ENCODE measurements at regions not wholly inside any gene's neighbourhood (a gene's known extent, or its start where the extent isn't known, plus 50 kb on each side); places are given as distances from the start of the nearest gene placed in this dataset.
A peak's percentile ranks its signal among the peaks of the same experiment; 100 is the strongest.

- Histone ChIP-seq H3K4me1 (ENCODE audit: control insufficient read depth, insufficient read depth, low read length, poor library complexity, severe bottlenecking) (no peaks in the 10 kb centered on the region), H3K36me3 (ENCODE audit: control insufficient read depth, insufficient read depth, low read length) (no peaks in the 10 kb centered on the region), H3K27me3 (replicated peaks; ENCODE audit: control insufficient read depth, insufficient read depth, low read length, poor library complexity, severe bottlenecking) (no peaks in the 10 kb centered on the region), H3K9me3 (ENCODE audit: control insufficient read depth, low read length) (peaks cover 6% of the 10 kb centered on the region), H3K27ac (ENCODE audit: insufficient read depth, low read length, poor library complexity, severe bottlenecking) (no peak overlapping the region), H3K4me3 (ENCODE audit: insufficient read depth, low read depth, low read length, poor library complexity, severe bottlenecking) (no peak overlapping the region)
- peak; percentile 7 to 9 (median 8) for DNase-seq
These were observed 229.8 kb downstream of the MAF start for GRCh38 chr16:79370736-79371135.

GRCh38 chr16:79369796-79370195, 230.7 kb downstream of the MAF start:
- no peak overlapping the region for H3K27ac ChIP-seq (ENCODE audit: insufficient read depth, low read length, poor library complexity, severe bottlenecking)
- H3K36me3 ChIP-seq (ENCODE audit: control insufficient read depth, insufficient read depth, low read length): no peaks in the 10 kb centered on the region
- peaks cover 6% of the 10 kb centered on the region for H3K9me3 ChIP-seq (ENCODE audit: control insufficient read depth, low read length)
- no peak for DNase-seq
- no peak overlapping the region for H3K4me3 ChIP-seq (ENCODE audit: insufficient read depth, low read depth, low read length, poor library complexity, severe bottlenecking)
- no peaks in the 10 kb centered on the region for H3K27me3 ChIP-seq (replicated peaks; ENCODE audit: control insufficient read depth, insufficient read depth, low read length, poor library complexity, severe bottlenecking)
- no peaks in the 10 kb centered on the region for H3K4me1 ChIP-seq (ENCODE audit: control insufficient read depth, insufficient read depth, low read length, poor library complexity, severe bottlenecking)

- Histone ChIP-seq H3K4me1 (ENCODE audit: control insufficient read depth, insufficient read depth, low read length, poor library complexity, severe bottlenecking) (no peaks in the 10 kb centered on the region), H3K36me3 (ENCODE audit: control insufficient read depth, insufficient read depth, low read length) (no peaks in the 10 kb centered on the region), H3K9me3 (ENCODE audit: control insufficient read depth, low read length) (peaks cover 6% of the 10 kb centered on the region), H3K4me3 (ENCODE audit: insufficient read depth, low read depth, low read length, poor library complexity, severe bottlenecking) (no peak overlapping the region), H3K27ac (ENCODE audit: insufficient read depth, low read length, poor library complexity, severe bottlenecking) (no peak overlapping the region), H3K27me3 (replicated peaks; ENCODE audit: control insufficient read depth, insufficient read depth, low read length, poor library complexity, severe bottlenecking) (no peaks in the 10 kb centered on the region)
- DNase-seq: no peak
These were observed 232.7 kb downstream of the MAF start for GRCh38 chr16:79367822-79368221.

- no peak overlapping the region for H3K4me3 ChIP-seq (ENCODE audit: insufficient read depth, low read depth, low read length, poor library complexity, severe bottlenecking)
- no peak for DNase-seq
- peaks cover 6% of the 10 kb centered on the region for H3K9me3 ChIP-seq (ENCODE audit: control insufficient read depth, low read length)
- H3K27ac ChIP-seq (ENCODE audit: insufficient read depth, low read length, poor library complexity, severe bottlenecking): no peak overlapping the region
- no peaks in the 10 kb centered on the region for H3K27me3 ChIP-seq (replicated peaks; ENCODE audit: control insufficient read depth, insufficient read depth, low read length, poor library complexity, severe bottlenecking)
- H3K36me3 ChIP-seq (ENCODE audit: control insufficient read depth, insufficient read depth, low read length): no peaks in the 10 kb centered on the region
- H3K4me1 ChIP-seq (ENCODE audit: control insufficient read depth, insufficient read depth, low read length, poor library complexity, severe bottlenecking): no peaks in the 10 kb centered on the region
These were observed 233.9 kb downstream of the MAF start for GRCh38 chr16:79366635-79367034.

- no peaks in the 10 kb centered on the region for H3K4me1 ChIP-seq (ENCODE audit: control insufficient read depth, insufficient read depth, low read length, poor library complexity, severe bottlenecking)
- no peaks in the 10 kb centered on the region for H3K36me3 ChIP-seq (ENCODE audit: control insufficient read depth, insufficient read depth, low read length)
- no peaks in the 10 kb centered on the region for H3K9me3 ChIP-seq (ENCODE audit: control insufficient read depth, low read length)
- no peak for DNase-seq
- H3K27me3 ChIP-seq (replicated peaks; ENCODE audit: control insufficient read depth, insufficient read depth, low read length, poor library complexity, severe bottlenecking): no peaks in the 10 kb centered on the region
- H3K27ac ChIP-seq (ENCODE audit: insufficient read depth, low read length, poor library complexity, severe bottlenecking): no peak overlapping the region
- no peak overlapping the region for H3K4me3 ChIP-seq (ENCODE audit: insufficient read depth, low read depth, low read length, poor library complexity, severe bottlenecking)
These were observed 234.8 kb downstream of the MAF start for GRCh38 chr16:79365702-79366101.

GRCh38 chr16:79363484-79363883, 237.1 kb downstream of the MAF start:
- Histone ChIP-seq H3K27ac (ENCODE audit: insufficient read depth, low read length, poor library complexity, severe bottlenecking) (no peak overlapping the region), H3K4me3 (ENCODE audit: insufficient read depth, low read depth, low read length, poor library complexity, severe bottlenecking) (no peak overlapping the region), H3K36me3 (ENCODE audit: control insufficient read depth, insufficient read depth, low read length) (no peaks in the 10 kb centered on the region), H3K27me3 (replicated peaks; ENCODE audit: control insufficient read depth, insufficient read depth, low read length, poor library complexity, severe bottlenecking) (no peaks in the 10 kb centered on the region), H3K9me3 (ENCODE audit: control insufficient read depth, low read length) (no peaks in the 10 kb centered on the region), H3K4me1 (ENCODE audit: control insufficient read depth, insufficient read depth, low read length, poor library complexity, severe bottlenecking) (peaks cover 4% of the 10 kb centered on the region)
- DNase-seq: no peak

- H3K4me1 ChIP-seq (ENCODE audit: control insufficient read depth, insufficient read depth, low read length, poor library complexity, severe bottlenecking): peaks cover 4% of the 10 kb centered on the region
- no peak overlapping the region for H3K27ac ChIP-seq (ENCODE audit: insufficient read depth, low read length, poor library complexity, severe bottlenecking)
- DNase-seq: no peak
- H3K4me3 ChIP-seq (ENCODE audit: insufficient read depth, low read depth, low read length, poor library complexity, severe bottlenecking): no peak overlapping the region
- H3K9me3 ChIP-seq (ENCODE audit: control insufficient read depth, low read length): no peaks in the 10 kb centered on the region
- no peaks in the 10 kb centered on the region for H3K36me3 ChIP-seq (ENCODE audit: control insufficient read depth, insufficient read depth, low read length)
- H3K27me3 ChIP-seq (replicated peaks; ENCODE audit: control insufficient read depth, insufficient read depth, low read length, poor library complexity, severe bottlenecking): no peaks in the 10 kb centered on the region
These were observed 237.5 kb downstream of the MAF start for GRCh38 chr16:79363035-79363434.

- Histone ChIP-seq H3K4me3 (ENCODE audit: insufficient read depth, low read depth, low read length, poor library complexity, severe bottlenecking) (no peak overlapping the region), H3K4me1 (ENCODE audit: control insufficient read depth, insufficient read depth, low read length, poor library complexity, severe bottlenecking) (peaks cover 4% of the 10 kb centered on the region), H3K36me3 (ENCODE audit: control insufficient read depth, insufficient read depth, low read length) (no peaks in the 10 kb centered on the region), H3K27ac (ENCODE audit: insufficient read depth, low read length, poor library complexity, severe bottlenecking) (no peak overlapping the region), H3K9me3 (ENCODE audit: control insufficient read depth, low read length) (no peaks in the 10 kb centered on the region), H3K27me3 (replicated peaks; ENCODE audit: control insufficient read depth, insufficient read depth, low read length, poor library complexity, severe bottlenecking) (no peaks in the 10 kb centered on the region)
- DNase-seq: no peak
These were observed 238.1 kb downstream of the MAF start for GRCh38 chr16:79362300-79362970.

- no peak overlapping the region for H3K4me3 ChIP-seq (ENCODE audit: insufficient read depth, low read depth, low read length, poor library complexity, severe bottlenecking)
- H3K4me1 ChIP-seq (ENCODE audit: control insufficient read depth, insufficient read depth, low read length, poor library complexity, severe bottlenecking): peaks cover 4% of the 10 kb centered on the region
- no peak for DNase-seq
- no peaks in the 10 kb centered on the region for H3K36me3 ChIP-seq (ENCODE audit: control insufficient read depth, insufficient read depth, low read length)
- no peak overlapping the region for H3K27ac ChIP-seq (ENCODE audit: insufficient read depth, low read length, poor library complexity, severe bottlenecking)
- H3K9me3 ChIP-seq (ENCODE audit: control insufficient read depth, low read length): no peaks in the 10 kb centered on the region
- no peaks in the 10 kb centered on the region for H3K27me3 ChIP-seq (replicated peaks; ENCODE audit: control insufficient read depth, insufficient read depth, low read length, poor library complexity, severe bottlenecking)
These were observed 239.3 kb downstream of the MAF start for GRCh38 chr16:79361132-79361751.

- Histone ChIP-seq H3K36me3 (ENCODE audit: control insufficient read depth, insufficient read depth, low read length) (no peaks in the 10 kb centered on the region), H3K9me3 (ENCODE audit: control insufficient read depth, low read length) (no peaks in the 10 kb centered on the region), H3K27ac (ENCODE audit: insufficient read depth, low read length, poor library complexity, severe bottlenecking) (no peak overlapping the region), H3K4me1 (ENCODE audit: control insufficient read depth, insufficient read depth, low read length, poor library complexity, severe bottlenecking) (peaks cover 4% of the 10 kb centered on the region), H3K27me3 (replicated peaks; ENCODE audit: control insufficient read depth, insufficient read depth, low read length, poor library complexity, severe bottlenecking) (no peaks in the 10 kb centered on the region), H3K4me3 (ENCODE audit: insufficient read depth, low read depth, low read length, poor library complexity, severe bottlenecking) (no peak overlapping the region)
- no peak for DNase-seq
These were observed 240.3 kb downstream of the MAF start for GRCh38 chr16:79360267-79360666.
